GM10266 (cell line): ENCODE measurements at regions not wholly inside any gene's neighbourhood (a gene's known extent, or its start where the extent isn't known, plus 50 kb on each side); places are given as distances from the start of the nearest gene placed in this dataset.

ENCODE experiments used
- DNase-seq: peaks from one replicate; pipeline ENCODE4 v3.0.0; 2012; ENCODE audit errors: extremely low spot score
- TF ChIP-seq, protein P1 (sequence below): IDR thresholded peaks from 2 replicates; pipeline ENCODE4 v1.5.1; 2012; ENCODE audit warnings: mild to moderate bottlenecking, low read depth; ENCODE audit not compliant: control insufficient read depth, insufficient read depth; ENCODE audit errors: missing control alignments

DNA sequence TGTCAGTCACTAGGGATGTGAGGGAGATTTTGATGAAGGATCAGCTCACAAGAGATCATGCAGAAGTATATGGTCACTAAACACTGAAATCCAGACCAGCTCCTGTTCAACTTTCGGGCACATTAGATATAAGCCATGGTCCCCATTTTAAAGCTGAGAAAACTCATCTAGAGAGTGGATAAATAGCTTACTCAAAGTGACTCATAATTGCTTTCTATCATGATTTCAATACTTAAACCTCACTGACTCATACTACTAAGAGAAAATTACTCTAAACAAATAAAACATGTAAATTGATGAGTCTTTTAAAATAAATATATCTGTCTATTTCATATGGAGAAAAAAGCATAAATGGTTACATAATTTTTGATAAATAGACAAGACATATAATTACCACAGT lies 567.7 kb downstream of the TLR4 start:
- TF ChIP-seq, protein P1, sequence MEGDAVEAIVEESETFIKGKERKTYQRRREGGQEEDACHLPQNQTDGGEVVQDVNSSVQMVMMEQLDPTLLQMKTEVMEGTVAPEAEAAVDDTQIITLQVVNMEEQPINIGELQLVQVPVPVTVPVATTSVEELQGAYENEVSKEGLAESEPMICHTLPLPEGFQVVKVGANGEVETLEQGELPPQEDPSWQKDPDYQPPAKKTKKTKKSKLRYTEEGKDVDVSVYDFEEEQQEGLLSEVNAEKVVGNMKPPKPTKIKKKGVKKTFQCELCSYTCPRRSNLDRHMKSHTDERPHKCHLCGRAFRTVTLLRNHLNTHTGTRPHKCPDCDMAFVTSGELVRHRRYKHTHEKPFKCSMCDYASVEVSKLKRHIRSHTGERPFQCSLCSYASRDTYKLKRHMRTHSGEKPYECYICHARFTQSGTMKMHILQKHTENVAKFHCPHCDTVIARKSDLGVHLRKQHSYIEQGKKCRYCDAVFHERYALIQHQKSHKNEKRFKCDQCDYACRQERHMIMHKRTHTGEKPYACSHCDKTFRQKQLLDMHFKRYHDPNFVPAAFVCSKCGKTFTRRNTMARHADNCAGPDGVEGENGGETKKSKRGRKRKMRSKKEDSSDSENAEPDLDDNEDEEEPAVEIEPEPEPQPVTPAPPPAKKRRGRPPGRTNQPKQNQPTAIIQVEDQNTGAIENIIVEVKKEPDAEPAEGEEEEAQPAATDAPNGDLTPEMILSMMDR: no peak
- DNase-seq: no peak

DNA sequence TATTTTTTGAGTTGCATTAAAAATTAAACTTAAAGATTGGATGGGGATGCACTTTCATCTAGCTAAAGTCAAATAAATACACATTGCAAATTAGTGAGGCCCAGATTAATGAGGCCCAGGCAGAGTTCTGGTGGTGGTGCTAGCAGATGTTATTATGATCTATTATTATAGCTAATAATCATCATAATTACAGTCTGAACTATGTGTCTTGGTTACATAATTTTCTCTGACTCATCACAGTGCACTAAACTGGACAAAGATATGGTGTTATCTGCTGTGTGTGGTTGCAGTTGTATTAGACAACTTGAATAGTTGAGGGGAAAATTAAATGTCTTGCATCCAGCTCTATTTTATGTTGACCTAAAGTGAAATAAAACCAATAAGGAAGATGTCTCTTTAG lies 568.8 kb downstream of the TLR4 start:
- TF ChIP-seq, protein P1: no peak

DNA sequence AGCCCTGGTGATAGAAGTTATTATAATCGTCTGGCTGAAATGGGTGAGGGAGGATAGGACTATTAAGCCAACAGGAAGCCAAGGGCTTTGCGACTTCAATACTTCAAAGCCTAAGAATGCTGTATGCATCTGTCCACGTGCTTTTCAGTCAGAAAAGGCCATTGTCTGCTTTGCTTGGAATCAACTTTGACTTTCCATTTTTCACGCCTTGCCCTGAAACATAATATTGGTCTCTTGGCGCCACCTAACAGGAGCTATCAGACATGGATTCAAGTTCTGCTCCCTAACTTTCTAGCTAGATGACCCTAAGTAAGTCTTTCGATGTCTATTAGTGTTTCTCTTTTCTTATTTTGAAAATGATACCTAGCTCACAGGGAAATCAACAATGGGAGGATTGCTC lies 572.6 kb downstream of the TLR4 start:
- DNase-seq: no peak
- TF ChIP-seq, protein P1: no peak

More for the DNA sequence above, 568.8 kb downstream of the TLR4 start:
- no peak for DNase-seq

DNA sequence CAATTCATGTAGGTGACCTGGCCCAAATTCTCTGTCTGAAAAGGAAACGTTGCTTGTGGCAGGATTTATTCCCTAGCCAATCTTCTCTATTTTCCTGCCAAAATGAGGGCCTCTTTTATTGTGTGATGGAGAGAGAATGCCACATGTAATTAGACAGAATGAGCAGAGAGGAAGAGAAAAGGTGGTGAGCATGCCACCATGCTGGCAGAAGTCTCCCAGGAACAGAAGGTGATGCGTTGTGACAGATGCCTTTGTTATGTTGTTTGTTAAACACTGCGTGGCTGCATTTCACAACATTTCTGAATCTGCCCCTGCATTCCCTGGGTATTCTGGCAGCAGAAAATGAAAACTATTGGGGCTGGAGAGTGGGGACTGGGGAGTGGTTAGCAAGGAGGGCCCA lies 577.6 kb downstream of the TLR4 start:
- TF ChIP-seq, protein P1: no peak
- DNase-seq: no peak

GRCh38 chr9:118283488-118283887 lies 579.3 kb downstream of the TLR4 start:
- TF ChIP-seq, protein P1: no peak
- no peak for DNase-seq

GRCh38 chr9:118290116-118290515 lies 585.9 kb downstream of the TLR4 start:
- no peak for DNase-seq
- TF ChIP-seq, protein P1: no peak

DNA sequence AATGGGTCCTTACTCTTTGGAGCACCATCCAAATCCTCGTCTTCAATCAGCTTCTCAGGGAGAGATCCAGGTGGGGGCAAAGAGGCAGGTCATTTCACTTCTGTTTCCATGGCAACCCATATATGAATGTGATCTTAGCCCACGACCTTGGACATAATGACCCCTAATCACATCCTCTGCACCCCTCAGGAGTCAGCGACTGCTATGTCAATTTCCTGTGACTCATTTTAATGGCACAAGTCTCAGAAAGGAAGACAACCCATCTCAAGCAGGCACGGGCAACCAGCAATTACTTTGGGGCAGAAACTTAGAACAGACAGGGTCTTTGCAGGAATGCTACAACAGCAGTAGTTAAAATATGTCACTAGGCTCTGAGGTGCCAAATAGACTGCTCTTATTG lies 591.2 kb downstream of the TLR4 start:
- TF ChIP-seq, protein P1: no peak
- no peak for DNase-seq

GRCh38 chr9:118302721-118303120 lies 598.5 kb downstream of the TLR4 start:
- no peak for DNase-seq
- TF ChIP-seq, protein P1: no peak
